OCI-LY3 (cell line): ENCODE measurements at regions not wholly inside any gene's neighbourhood (a gene's known extent, or its start where the extent isn't known, plus 50 kb on each side); places are given as distances from the start of the nearest gene placed in this dataset.

Source experiments
- EZH2phosphoT487 ChIP-seq: fragments of 200-600 bp; shearing (Covaris generic); IDR thresholded peaks from 2 replicates; pipeline ENCODE4 v1.6.1; 2018; ENCODE audit warnings: antibody characterized with exemption, mixed run types, low read depth
- TF ChIP-seq, protein P1 (sequence below): fragments of 200-600, 300-600 bp; sonication (generic); IDR thresholded peaks from 2 replicates; pipeline ENCODE4 v1.5.1; 2014; ENCODE audit warnings: antibody characterized with exemption, low read length, low read depth

DNA sequence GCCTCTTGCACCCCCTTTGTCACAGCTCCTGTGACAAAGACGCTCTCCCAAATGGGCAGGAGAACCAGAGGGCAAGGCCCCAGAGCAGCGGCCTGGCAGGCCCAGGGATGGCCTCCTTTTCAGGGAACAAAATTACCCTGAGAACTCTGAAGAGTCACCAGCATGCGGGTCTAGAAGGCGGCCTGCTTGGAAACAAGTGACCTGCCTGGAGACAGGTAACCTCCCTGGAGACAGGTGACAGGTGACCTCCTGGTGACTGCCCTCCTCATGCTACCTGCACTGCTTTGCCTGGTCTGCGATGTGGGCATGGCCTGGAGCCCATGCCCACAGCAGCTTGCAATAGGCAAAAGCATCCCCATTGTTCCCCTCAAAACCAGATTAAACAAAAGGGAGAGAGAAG lies 86.5 kb upstream of the ZC3H12A start:
- TF ChIP-seq, protein P1, sequence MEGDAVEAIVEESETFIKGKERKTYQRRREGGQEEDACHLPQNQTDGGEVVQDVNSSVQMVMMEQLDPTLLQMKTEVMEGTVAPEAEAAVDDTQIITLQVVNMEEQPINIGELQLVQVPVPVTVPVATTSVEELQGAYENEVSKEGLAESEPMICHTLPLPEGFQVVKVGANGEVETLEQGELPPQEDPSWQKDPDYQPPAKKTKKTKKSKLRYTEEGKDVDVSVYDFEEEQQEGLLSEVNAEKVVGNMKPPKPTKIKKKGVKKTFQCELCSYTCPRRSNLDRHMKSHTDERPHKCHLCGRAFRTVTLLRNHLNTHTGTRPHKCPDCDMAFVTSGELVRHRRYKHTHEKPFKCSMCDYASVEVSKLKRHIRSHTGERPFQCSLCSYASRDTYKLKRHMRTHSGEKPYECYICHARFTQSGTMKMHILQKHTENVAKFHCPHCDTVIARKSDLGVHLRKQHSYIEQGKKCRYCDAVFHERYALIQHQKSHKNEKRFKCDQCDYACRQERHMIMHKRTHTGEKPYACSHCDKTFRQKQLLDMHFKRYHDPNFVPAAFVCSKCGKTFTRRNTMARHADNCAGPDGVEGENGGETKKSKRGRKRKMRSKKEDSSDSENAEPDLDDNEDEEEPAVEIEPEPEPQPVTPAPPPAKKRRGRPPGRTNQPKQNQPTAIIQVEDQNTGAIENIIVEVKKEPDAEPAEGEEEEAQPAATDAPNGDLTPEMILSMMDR, result no peak
- TF ChIP-seq EZH2phosphoT487, result no peak
